Sigmoid colon (tissue), 4 donors: ENCODE measurements at regions not wholly inside any gene's neighbourhood (a gene's known extent, or its start where the extent isn't known, plus 50 kb on each side); places are given as distances from the start of the nearest gene placed in this dataset.

Experiments
- EP300 ChIP-seq, 4 donors: sonication (generic); formaldehyde crosslinking; IDR thresholded peaks; one replicate each; pipeline ENCODE4 v1.6.1; 2017; ENCODE audit warnings: antibody characterized with exemption in 4 of 4
- POLR2AphosphoS5 ChIP-seq, 4 donors: sonication (generic); formaldehyde crosslinking; IDR thresholded peaks; one replicate each; pipeline ENCODE4 v1.6.1; 2017; ENCODE audit warnings: antibody characterized with exemption in 4 of 4
- TF ChIP-seq, protein P1 (sequence below), 4 experiments: fragments of 450-650 bp in 3 of 4; fragments of 200-600 bp in 1 of 4; IDR thresholded peaks; one replicate each; pipeline ENCODE4 v1.5.1; 2016 to 2019; ENCODE audit warnings: antibody characterized with exemption in 4 of 4, mild to moderate bottlenecking in 3 of 4, moderate library complexity in 2 of 4

DNA sequence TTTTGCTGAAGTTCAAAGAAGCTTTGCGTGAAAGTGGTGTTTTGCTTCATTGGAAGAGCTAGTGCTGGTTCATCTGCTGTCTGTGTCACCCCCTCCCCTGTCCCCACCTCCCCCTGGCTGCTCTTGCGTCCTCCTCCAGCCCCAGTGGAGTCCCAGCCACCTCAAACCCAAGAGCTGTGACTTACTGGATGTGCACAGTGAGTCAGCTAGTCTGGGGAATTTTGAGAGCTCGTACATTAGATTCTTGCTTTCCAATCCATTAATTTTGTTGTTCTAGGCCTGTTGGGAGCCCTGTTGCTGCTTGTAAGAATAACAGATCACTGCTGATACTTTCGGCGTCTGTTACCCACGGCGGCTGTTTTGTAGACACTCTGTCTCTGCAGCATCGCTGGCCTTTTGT lies 412.1 kb downstream of the TSN start:
- TF ChIP-seq, protein P1, sequence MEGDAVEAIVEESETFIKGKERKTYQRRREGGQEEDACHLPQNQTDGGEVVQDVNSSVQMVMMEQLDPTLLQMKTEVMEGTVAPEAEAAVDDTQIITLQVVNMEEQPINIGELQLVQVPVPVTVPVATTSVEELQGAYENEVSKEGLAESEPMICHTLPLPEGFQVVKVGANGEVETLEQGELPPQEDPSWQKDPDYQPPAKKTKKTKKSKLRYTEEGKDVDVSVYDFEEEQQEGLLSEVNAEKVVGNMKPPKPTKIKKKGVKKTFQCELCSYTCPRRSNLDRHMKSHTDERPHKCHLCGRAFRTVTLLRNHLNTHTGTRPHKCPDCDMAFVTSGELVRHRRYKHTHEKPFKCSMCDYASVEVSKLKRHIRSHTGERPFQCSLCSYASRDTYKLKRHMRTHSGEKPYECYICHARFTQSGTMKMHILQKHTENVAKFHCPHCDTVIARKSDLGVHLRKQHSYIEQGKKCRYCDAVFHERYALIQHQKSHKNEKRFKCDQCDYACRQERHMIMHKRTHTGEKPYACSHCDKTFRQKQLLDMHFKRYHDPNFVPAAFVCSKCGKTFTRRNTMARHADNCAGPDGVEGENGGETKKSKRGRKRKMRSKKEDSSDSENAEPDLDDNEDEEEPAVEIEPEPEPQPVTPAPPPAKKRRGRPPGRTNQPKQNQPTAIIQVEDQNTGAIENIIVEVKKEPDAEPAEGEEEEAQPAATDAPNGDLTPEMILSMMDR (IDR thresholded peaks at IDR 0.05): no peak
- TF ChIP-seq POLR2AphosphoS5 (IDR thresholded peaks at IDR 0.05) (no peak), EP300 (IDR thresholded peaks at IDR 0.05) (no peak)
